ENCODE measurements at regions not wholly inside any gene's neighbourhood (a gene's known extent, or its start where the extent isn't known, plus 50 kb on each side); places are given as distances from the start of the nearest gene placed in this dataset.

DNA sequence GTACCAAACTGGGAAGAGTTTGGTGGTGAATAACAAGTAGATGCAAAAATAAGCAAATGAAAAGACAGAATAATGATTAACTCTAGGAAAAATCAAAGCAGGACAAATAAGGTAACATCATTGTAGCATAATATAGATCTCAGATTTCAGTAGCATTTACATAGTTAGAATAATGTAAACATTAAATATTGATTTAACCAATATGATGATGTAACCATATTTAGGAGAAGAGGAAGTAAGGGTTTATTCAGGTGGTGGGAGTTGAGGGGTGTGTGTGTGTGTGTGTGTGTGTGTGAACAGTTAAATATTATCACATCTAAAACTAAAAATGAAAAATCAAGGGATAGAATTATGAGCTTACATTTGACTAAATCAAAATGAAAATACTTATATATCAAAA is 143.4 kb downstream of the NPR3 start:
- TF ChIP-seq EP300 (IDR thresholded peaks at IDR 0.05), result no peak
- TF ChIP-seq CTCF (IDR thresholded peaks at IDR 0.05), result no peak
- TF ChIP-seq POLR2A (IDR thresholded peaks at IDR 0.05), result no peak
- no peaks in the 10 kb centered on the region for H3K27me3 ChIP-seq
- DNase-seq, result no peak
- no peaks in the 10 kb centered on the region for H3K9me3 ChIP-seq
- H3K4me3 ChIP-seq, result no peak overlapping the region
- H3K27ac ChIP-seq, result no peak overlapping the region
- intact Hi-C loops (cut with DNase I), result no loop called here
- H3K4me1 ChIP-seq (ENCODE audit: insufficient read depth), result peaks cover 2% of the 10 kb centered on the region
- no peaks in the 10 kb centered on the region for H3K36me3 ChIP-seq

GRCh38 chr5:32859211-32859641 is 148.1 kb downstream of the NPR3 start:
- intact Hi-C loops (cut with DNase I), result no loop called here
- H3K4me3 ChIP-seq, result no peak overlapping the region
- TF ChIP-seq POLR2A (IDR thresholded peaks at IDR 0.05), result no peak
- TF ChIP-seq CTCF (IDR thresholded peaks at IDR 0.05), result no peak
- no peak for TF ChIP-seq EP300 (IDR thresholded peaks at IDR 0.05)
- no peaks in the 10 kb centered on the region for H3K36me3 ChIP-seq
- no peaks in the 10 kb centered on the region for H3K27me3 ChIP-seq
- DNase-seq, result no peak
- no peaks in the 10 kb centered on the region for H3K9me3 ChIP-seq
- H3K27ac ChIP-seq, result no peak overlapping the region
- H3K4me1 ChIP-seq (ENCODE audit: insufficient read depth), result no peaks in the 10 kb centered on the region

- no peak overlapping the region for H3K27ac ChIP-seq
- intact Hi-C loops (cut with DNase I), result no loop called here
- 50 to 55% (median 54%) methylated on average over 5 of the region's 5 CpGs for WGBS, 3 donors
- no peaks in the 10 kb centered on the region for H3K27me3 ChIP-seq
- no peaks in the 10 kb centered on the region for H3K9me3 ChIP-seq
- no peak overlapping the region for H3K4me3 ChIP-seq
- H3K4me1 ChIP-seq (ENCODE audit: insufficient read depth), result no peaks in the 10 kb centered on the region
- no peaks in the 10 kb centered on the region for H3K36me3 ChIP-seq
- DNase-seq, result no peak
- no peak for TF ChIP-seq POLR2A (IDR thresholded peaks at IDR 0.05)
- TF ChIP-seq EP300 (IDR thresholded peaks at IDR 0.05), result no peak
- TF ChIP-seq CTCF (IDR thresholded peaks at IDR 0.05), result no peak
Measured at GRCh38 chr5:32865475-32865874, 154.4 kb downstream of the NPR3 start.

- 44 to 57% (median 47%) methylated on average over 1 of the region's 1 CpG for WGBS, 3 donors
- Histone ChIP-seq H3K4me1 (ENCODE audit: insufficient read depth) (no peaks in the 10 kb centered on the region), H3K27me3 (no peaks in the 10 kb centered on the region), H3K9me3 (no peaks in the 10 kb centered on the region), H3K27ac (no peak overlapping the region), H3K36me3 (no peaks in the 10 kb centered on the region), H3K4me3 (no peak overlapping the region)
- DNase-seq, result no peak
- intact Hi-C loops (cut with DNase I), result no loop called here
- no peak for TF ChIP-seq EP300 (IDR thresholded peaks at IDR 0.05)
- no peak for TF ChIP-seq CTCF (IDR thresholded peaks at IDR 0.05)
- TF ChIP-seq POLR2A (IDR thresholded peaks at IDR 0.05), result no peak
Measured at GRCh38 chr5:32866138-32866537, 155.0 kb downstream of the NPR3 start.

- Histone ChIP-seq H3K27me3 (no peaks in the 10 kb centered on the region), H3K4me3 (no peak overlapping the region), H3K4me1 (ENCODE audit: insufficient read depth) (no peaks in the 10 kb centered on the region), H3K36me3 (no peaks in the 10 kb centered on the region), H3K27ac (no peak overlapping the region), H3K9me3 (peaks cover 0 to 3% of the 10 kb centered on the region in 2 donors)
- intact Hi-C loops (cut with DNase I), result no loop called here
- 81 to 83% (median 81%) methylated on average over 3 of the region's 3 CpGs for WGBS, 3 donors
- DNase-seq, result no peak
- TF ChIP-seq CTCF (IDR thresholded peaks at IDR 0.05), result no peak
- no peak for TF ChIP-seq POLR2A (IDR thresholded peaks at IDR 0.05)
- TF ChIP-seq EP300 (IDR thresholded peaks at IDR 0.05), result no peak
Measured at GRCh38 chr5:32869216-32869615, 158.1 kb downstream of the NPR3 start.

Measured in ovary (tissue), 7 donors.